CD4-positive, alpha-beta T cell treated with Interleukin-2 at 100 ng/mL for 4 hours (primary cell): ENCODE measurements at regions not wholly inside any gene's neighbourhood (a gene's known extent, or its start where the extent isn't known, plus 50 kb on each side); places are given as distances from the start of the nearest gene placed in this dataset.
"Not testable (repeated sequence)": the region's sequence is repeated elsewhere in the genome, so short reads cannot be mapped to it uniquely, and the experiment has no call there.

Experiments used
- DNase-seq: peaks from one replicate; pipeline ENCODE4 v3.0.0-alpha.2; 2020; ENCODE audit warnings: low spot score

DNA sequence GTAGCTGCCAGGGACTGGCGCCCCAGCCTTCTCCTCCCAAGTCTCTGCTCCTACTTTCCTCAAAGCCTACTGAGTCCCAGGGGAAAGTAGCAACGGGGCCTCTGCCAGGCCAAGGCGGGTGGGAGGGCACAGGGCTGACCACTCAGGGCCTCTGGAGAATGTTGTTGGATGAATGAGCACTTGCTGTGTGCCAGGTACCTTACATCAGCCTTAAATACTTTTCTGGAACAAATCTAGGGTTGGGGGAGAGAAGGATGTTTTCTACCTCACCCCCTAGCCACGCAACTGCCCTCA lies 119.3 kb upstream of the ZBTB40 start:
- DNase-seq, result no peak

DNA sequence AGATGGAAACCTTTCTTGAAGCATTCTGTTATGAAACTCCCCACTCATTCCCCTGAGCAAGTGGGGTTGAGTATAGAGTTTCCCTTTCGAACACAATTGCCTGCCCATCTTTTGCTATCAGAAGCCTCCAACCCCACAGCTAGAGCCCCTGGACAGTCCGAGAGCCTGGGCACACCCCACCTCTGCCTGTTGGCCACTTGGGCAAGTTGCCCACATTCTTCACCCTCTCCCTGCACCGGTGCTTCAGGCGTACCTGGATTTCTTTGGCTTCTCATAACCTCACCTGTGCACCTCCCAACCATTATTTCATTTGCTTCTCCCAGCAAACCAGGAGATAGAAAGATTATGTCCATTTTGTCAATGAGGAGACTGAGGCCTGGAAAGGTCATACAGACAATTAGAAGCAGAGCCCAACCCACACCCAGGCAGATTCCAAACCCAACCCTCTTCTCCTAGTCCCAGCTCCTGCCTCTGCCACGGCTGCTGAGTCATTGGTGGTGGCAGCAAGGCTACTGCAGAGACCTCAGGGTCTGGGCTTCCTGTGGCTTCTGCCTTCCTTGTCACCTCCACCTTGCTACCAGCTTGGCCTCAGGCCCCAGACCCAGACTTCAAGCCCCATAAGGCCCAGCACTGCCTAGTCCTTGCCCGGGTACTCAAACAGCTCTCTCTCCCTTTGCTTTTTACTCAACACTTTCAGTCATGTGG lies 118.7 kb upstream of the ZBTB40 start:
- no peak for DNase-seq

DNA sequence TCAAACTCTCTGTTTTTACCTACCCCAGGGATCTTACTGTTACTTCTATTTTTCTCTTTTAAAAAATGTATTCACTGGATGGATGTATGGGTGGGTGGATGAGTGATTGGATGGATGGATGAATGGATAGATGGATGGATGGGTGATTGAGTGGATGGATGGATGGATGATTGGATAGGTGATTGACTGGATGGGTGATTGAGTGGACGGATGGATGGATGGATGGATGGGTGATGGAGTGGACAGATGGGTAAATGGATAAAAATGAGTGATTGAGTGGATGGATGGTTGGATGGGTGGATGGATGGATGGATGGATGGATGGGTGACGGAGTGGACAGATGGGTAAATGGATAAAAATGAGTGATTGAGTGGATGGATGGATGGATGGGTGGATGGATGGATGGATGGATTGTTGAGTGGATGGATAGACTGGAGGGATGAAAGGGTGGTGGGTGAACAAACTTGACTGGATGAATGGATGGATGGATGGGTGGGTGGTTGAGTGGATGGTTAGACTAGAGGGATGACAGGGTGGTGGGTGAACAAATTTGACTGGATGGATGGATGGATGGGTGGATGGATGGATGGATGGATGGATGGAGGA lies 118.0 kb upstream of the ZBTB40 start:
- no peak for DNase-seq

DNA sequence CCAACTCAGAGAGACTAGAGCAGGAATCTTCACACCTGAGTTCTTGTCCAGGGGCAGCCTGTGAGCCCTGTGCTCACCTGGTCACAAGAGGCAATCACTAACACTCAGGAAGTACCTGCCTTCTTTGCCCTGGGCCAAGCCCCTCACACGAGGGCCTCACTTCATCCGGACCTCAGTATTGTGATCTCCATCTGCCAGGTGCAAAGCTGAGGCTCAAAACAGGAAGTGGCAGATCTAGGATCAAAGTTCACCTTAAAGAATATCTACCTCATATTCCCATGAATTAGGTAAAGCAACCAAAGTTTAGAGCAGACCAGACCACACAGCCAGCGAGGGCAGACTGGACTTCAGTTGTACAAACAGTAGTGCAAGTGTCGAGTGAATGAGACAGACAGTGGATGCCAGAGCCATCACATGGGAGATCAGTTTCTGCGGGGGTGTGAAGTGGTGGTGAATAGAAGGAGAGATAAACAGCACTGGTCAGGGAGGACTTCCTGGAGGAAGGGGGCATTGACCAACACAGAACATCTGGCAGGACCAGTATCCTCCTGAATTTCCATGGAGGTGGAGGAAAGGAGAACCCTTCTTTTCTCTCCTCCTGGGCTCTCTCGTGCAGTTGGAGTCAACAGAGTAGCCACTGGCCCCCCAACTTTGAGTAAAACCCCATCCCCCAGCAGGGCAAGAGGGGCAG lies 116.6 kb upstream of the ZBTB40 start:
- DNase-seq, result no peak

DNA sequence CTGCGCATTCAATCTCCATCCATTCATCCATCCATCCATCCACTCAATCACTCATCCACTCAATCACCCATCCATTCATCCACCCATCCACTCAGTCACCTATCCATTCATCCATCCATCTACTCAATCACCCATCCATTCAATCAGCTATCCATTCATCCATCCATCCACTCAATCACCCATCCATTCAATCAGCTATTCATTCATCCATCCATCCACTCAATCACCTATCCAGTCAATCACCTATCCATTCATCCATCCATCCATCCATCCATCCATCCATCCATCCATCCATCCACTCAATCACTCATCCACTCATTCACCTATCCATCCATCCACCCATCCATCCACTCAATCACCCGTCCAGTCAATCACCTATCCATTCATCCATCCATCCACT lies 115.4 kb upstream of the ZBTB40 start:
- DNase-seq, result not testable (repeated sequence)

DNA sequence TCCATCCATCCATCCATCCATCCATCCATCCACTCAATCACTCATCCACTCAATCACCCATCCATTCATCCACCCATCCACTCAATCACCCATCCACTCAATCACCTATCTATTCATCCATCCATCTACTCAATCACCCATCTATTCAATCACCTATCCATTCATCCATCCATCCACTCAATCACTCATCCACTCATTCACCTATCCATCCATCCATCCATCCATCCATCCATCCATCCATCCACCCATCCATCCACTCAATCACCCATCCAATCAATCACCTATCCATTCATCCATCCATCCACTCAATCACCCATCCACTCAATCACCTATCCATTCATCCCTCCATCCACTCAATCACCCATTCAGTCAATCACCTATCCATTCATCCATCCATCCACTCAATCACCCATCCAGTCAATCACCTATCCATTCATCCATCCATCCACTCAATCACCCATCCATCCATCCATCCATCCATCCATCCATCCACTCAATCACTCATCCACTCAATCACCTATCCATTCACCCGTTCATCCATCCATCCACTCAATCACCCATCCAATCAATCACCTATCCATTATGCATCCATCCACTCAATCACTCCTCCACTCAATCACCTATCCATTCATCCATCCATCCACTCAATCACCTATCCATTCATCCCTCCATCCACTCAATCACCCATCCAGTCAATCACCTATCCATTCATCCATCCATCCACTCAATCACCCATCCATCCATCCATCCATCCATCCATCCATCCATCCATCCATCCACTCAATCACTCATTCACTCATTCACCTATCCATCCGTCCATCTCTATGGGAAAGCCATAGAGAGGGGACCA lies 114.7 kb upstream of the ZBTB40 start:
- not testable (repeated sequence) for DNase-seq

DNA sequence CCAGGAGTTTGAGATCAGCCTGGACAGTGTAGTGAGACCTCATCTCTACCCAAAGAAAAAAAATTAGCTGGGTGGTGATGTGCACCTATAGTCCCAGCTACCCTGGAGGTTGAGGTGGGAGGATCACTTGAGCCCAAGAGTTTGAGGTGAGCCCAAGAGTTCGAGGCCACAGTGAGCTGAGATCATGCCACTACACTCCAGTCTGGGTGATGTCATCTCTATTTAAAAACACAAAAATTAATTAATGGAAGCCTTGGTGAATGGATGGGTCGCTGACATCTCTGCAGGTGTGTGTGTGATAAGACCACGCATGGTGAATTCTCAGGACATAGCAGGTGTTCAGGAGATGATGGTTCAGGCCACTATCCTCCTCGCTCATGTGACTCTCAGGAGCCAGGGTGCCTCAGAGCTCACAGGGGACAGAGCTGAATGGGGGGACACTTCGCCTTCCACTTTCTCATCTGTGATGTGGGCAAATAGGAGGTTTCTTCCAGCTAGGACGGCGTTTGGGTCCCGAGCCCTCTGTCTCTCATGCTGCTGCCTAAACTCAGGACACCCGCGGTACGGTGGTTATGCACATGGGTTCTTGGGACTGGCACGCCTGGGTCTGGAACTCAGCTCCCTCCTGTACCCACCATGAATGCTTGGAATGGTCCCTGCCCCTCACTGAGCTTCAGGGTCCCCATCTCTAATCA lies 113.4 kb upstream of the ZBTB40 start:
- DNase-seq, result no peak

DNA sequence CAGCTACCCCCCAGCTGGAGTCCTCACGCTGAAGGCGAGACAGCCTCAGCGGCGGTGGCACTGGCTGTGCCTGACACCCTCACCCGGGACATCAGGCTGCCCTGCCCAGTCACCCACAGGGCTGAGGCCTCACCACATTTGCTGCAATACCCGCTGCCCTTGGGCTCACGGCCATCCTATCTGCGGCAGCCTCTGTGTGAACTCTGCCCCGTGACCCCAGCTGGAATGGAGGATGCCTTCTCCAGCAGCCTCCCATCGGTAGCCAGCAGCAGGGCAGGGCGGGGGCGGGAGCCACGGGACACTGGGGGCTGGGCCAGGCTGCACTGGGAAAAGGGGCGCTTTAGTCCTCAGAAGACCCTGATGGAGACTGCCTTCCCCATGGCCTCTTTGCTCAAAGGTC lies 112.4 kb upstream of the ZBTB40 start:
- DNase-seq, result no peak

DNA sequence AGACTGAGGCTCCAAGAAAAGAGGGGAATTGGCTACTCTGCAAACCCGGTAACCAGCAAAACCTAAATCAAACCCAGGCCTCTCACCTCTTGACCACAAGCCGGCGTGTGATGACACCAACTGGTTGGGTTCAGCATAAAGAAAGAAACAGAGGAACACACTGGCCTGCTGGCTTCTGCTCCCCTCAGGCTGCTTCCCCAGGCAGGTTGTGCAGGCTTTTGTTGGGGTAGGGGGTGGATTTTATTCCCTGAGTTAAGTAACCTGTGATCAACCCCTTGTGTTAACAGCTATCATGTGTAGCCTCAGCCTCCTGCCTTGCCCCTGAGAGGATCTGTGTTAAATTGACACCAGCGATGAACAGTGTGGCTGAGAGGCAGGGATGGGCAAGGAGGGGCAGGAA lies 111.6 kb upstream of the ZBTB40 start:
- DNase-seq, result no peak

DNA sequence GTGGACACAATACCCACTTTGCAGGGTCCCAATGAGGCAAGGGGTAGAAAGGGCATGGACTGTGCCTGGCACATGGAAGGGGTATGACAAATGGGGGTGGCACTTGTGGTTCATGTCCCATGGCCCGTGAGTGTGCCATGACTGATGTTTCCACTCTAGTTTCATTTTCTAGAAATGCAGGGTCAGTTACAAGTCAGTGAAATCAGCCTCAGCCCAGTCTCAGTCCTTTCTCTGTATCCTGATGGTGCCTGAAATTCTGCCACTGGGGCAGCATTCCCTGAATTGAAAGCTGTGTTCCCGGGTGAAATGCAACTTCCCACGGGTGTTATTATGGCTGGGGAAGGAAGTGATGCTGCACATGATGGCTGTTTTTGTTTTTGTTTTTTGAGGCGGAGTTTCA lies 110.8 kb upstream of the ZBTB40 start:
- no peak for DNase-seq

DNA sequence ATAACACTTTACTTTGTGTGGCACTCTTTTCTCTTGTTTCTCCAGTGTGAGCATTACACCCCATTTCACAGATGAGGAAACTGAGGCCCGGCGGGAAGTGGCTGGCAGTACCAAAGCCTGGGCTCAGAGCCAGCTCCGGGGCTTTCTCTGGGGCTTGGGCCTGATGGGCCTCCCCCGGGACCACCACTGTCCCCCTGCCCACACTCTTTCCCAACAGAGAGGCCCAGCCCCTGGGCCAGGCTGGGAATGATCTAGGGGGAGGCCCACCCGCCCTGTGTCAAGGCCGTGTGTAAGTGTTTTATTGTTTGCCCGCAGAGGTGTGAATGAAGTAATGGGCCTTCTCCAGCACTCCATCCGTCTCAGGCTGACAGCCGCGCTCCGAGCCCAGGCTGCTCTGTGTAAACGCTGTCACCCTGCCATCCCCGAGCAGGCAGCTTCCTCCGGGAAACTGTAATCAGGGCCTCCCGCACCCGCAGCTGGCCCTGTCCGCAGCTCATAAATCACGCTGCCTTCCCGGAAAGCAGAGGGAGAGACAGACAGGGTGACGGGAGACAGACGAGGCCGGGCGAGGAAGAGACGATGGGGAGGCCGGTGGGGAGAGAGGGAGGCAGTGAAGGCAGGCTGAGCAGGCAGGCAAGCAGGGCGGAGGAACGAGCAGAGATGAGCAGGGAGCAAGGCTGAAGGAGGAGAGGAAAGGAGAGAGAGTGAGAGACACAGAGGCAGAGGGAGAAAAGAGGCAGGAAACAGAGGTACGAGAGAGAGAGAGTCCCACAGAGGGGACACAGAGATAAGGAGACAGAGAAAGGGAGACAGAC lies 109.7 kb upstream of the ZBTB40 start:
- no peak for DNase-seq

DNA sequence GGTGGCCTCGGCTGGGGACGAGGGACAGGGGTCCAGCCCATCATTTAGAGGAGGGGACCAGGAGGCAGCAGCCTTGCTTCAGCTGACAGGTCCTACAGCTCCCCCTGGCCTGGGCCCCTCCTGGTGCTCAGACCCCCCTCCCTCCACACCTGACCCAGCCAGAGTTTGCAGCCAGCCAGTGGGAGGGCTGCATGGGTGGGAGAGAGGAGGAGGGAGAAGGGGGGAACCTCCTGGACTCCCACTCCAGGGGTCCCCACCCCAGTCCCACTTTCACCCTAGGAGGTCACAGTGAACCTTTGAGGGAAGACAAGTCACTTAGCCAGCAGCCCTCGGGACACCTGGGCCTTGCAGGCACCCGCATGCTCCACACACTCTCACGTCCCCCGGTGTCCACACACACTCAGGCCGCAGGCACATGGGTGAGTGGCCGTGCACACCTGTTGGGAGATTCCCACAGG lies 108.9 kb upstream of the ZBTB40 start:
- no peak for DNase-seq

DNA sequence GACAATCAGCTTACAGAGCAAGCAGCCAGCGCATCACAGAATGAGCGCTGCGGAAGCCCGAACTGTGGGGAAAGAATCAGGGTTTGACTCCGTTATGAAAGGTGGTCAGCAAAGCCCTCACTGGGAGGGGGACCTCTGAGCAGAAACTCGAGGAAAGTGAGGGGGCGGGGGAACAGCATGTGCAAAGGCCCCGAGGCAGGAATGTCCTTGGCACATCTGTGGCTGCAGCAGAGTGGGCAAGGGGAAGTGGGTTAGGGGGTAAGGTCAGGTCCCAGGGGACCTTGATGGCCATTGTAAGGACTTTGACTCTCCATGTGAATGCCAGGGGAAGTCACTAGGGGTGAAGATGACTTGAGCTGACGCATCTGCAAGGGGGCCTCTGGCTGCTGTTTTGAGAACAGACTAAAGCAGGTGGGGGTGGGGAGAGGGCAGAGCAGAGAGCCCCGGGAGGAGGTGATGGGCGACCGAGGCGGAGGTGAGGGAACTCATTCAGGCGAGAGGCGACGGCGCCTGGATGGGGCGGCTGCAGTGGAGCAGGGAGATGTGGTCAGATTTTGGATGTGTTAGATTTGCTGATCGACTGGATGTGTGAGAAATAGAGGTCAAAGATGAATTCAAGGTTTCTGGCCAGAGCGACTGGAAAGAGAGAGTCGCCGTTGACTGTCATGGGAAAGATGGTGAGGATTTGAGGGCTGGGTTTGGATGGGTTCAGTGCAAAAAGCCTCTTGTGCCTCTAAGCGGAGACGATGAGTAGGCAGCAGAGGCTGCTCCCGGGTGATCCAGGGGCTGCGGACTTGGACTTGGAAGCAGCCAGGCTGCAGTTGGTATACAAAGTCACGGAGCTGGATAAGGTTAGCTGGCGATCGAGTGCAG lies 108.0 kb upstream of the ZBTB40 start:
- no peak for DNase-seq

DNA sequence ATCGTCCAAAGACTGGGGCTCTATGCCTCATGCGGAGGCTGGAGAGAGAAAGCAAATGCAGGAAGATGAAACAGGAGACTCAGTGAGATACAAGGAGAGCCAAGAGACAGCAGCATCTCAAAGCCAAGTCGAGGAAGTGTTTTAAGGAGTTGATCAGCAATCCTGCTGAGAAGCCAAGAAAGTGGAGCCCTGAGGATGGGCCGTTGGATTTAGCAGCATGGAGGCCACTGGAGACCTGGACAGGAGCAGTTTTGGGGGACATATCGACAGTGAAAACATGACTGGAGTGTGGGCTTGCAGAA lies 107.4 kb upstream of the ZBTB40 start:
- no peak for DNase-seq

DNA sequence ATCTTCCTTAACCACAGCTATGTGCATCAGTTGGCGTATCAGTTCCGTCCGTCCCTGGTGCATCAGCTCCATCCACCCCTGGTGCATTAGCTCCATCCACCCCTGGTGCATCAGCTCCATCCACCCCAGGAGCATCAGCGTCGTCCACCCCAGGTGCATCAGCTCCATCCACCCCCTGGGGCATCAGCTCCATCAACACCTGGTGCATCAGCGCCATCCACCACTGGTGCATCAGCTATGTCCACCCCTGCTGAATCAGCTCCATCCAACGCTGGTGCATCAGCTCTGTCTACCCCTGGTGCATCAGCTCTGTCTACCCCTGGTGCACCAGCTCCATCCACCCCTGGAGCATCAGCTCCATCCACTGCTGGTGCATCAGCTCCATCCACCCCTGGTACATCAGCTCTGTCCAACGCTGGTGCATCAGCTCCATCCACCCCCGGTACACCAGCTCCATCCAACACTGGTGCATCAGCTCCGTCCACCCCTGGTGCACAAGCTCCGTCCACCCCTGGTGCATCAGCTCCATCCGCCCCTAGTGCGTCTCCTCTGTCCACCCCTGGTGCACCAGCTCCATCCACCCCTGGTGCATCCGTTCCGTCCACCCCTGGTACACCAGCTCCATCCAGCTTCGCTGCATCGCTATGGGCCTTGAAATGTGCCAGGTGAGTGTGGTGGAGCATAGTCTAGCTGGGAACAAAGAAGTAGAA lies 106.6 kb upstream of the ZBTB40 start:
- no peak for DNase-seq

DNA sequence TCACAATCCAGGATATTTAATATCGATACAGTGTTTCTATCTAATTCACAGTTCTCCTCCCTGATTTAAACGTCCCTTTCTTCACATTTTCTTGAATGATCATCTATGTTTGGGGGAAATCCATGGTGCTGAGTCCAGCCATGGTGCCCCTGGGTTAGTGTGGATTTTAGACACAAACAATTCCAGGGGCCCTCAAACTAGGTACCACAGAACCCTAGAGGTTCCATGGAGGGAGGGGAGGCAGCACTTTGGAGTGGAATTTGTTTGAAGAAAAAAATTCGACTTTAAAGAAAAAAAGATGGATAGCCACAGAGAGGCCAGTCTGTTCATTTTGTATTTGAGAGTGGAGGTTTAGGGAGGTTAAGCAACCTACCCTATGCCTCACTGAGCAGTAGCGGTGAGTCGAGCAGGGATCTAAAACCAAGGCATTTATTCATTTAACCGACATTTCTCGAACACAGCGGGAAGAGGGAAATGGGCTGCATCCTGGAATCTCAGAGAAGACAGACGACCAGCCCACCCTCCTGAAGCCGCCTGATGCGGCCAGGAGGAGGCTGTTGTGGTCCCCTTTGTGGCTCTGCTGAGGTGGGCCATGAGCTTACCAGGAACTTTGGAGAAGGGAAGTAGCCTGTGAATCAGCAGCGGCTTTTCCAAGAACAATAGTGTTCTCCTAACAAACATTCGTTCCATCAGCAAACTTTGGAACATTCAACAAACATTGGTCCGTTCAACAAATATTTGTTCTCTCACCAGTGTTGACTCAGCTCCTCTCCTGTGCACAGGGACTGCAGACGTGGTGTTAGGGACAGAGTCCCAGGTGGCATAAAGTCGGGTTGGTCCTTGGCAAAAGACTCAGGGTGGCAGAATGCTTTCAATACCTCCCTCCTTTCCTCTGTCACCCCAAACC lies 103.5 kb upstream of the ZBTB40 start:
- DNase-seq, result no peak

DNA sequence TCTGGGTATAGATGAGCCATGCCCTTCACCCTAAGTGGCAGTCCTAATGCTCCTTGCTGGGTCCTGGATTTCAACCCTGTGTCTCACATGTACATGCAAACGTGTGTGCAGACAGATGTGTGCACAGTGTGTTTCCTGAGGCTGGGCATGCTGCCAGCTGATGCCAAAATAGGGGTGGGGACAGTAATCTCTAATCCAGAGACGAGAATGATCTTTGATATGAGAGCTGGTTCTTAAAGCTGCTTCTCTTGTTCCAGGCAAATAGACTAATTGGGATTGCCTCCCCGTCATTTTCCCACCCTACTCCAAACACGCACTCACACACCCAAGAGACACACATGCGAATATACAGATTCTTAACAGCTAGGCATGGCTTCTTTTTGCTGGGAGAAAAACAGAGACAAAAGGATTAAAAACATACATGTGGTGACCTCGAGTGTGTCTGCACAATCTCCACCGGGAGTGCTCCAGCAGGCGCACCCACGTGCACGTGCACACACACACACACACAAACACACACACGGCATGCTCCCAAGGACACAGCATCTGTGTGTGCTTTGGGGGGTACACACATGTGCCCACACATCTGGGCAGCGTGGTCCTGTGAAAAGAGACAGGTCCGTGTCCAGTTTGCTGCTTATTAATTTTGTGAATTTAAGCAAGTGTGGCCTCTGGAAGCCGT lies 102.1 kb upstream of the ZBTB40 start:
- no peak for DNase-seq
